NB4 (cell line): ENCODE measurements at regions not wholly inside any gene's neighbourhood (a gene's known extent, or its start where the extent isn't known, plus 50 kb on each side); places are given as distances from the start of the nearest gene placed in this dataset.

ENCODE experiments used
- CTCF ChIP-seq: IDR thresholded peaks from one replicate; pipeline ENCODE4 v1.5.1; 2012; ENCODE audit warnings: low read depth, low read length
- POLR2A ChIP-seq: IDR thresholded peaks from 2 replicates; pipeline ENCODE4 v1.6.1; 2011; ENCODE audit warnings: mild to moderate bottlenecking; ENCODE audit not compliant: insufficient read length; ENCODE audit errors: extremely low read depth

GRCh38 chr18:53745224-53745967, 479.1 kb downstream of the MBD2 start:
- no peak for TF ChIP-seq CTCF
- TF ChIP-seq POLR2A = no peak
